Right lobe of liver (tissue), 6 donors: ENCODE measurements at regions not wholly inside any gene's neighbourhood (a gene's known extent, or its start where the extent isn't known, plus 50 kb on each side); places are given as distances from the start of the nearest gene placed in this dataset.

Source experiments
- ATAC-seq, 4 donors: fragments of 200-7000 bp; cut with Tn5 transposase; one replicate each; pipeline ENCODE4 v1.9.1; 2020; ENCODE audit warnings: mild to moderate bottlenecking in 4 of 4, moderate library complexity in 4 of 4
- DNase-seq, 3 donors: peaks; one replicate each; pipeline ENCODE4 v3.0.0-alpha.2; 2020
- H3K27ac ChIP-seq, 3 donors: fragments of 200-600 bp; one replicate each; pipeline ENCODE4 v1.8.0; 2022
- H3K27me3 ChIP-seq, 2 donors: fragments of 200-600 bp; one replicate each; pipeline ENCODE4 v1.8.0; 2022
- H3K36me3 ChIP-seq, 4 donors: fragments of 200-600 bp; sonication (generic) in 1 of 4; one replicate each; pipeline versions ENCODE4 v1.5.1 to v1.8.0; 2017 to 2022; ENCODE audit warnings: control low read depth in 1 of 4
- H3K4me1 ChIP-seq, 4 donors: fragments of 200-600 bp; sonication (generic) in 1 of 4; one replicate each; pipeline versions ENCODE4 v1.5.1 to v1.8.0; 2017 to 2022; ENCODE audit warnings: control low read depth in 1 of 4
- H3K4me3 ChIP-seq, 3 donors: fragments of 200-600 bp; one replicate each; pipeline ENCODE4 v1.8.0; 2022
- H3K9me3 ChIP-seq, 4 donors: fragments of 200-600 bp; sonication (generic) in 1 of 4; one replicate each; pipeline versions ENCODE4 v1.5.1 to v1.8.0; 2017 to 2022; ENCODE audit warnings: control low read depth in 1 of 4
- CTCF ChIP-seq, 4 donors: fragments of 200-600 bp in 3 of 4; fragments of 450-650 bp in 1 of 4; IDR thresholded peaks; one replicate each; pipeline versions ENCODE4 v1.5.1 to v1.8.0; 2016 to 2022; ENCODE audit warnings: antibody characterized with exemption in 4 of 4, mild to moderate bottlenecking in 2 of 4
- POLR2A ChIP-seq: fragments of 450-650 bp; IDR thresholded peaks from one replicate; pipeline ENCODE4 v1.6.1; 2017; ENCODE audit warnings: antibody characterized with exemption, mild to moderate bottlenecking
- WGBS: methylation state at CpG from one replicate; pipeline ENCODE4 v1.1.6; 2018; ENCODE audit warnings: low coverage, low lambda C conversion rate; ENCODE audit not compliant: insufficient coverage; ENCODE audit errors: missing lambda C conversion rate; 5-methylcytosine and 5-hydroxymethylcytosine counted together
- intact Hi-C, 2 donors: fragments of 100-400 bp; cut with DNase I; formaldehyde crosslinking; loops; one replicate each; pipeline versions ENCODE4 v1.11.2 to v1.14.1; 2022
- donor health status: DM: no; HTN: yes; CAD: no.
- donor health status: DM: no; HTN: no; CAD: no.
- donor health status: DM: no; HTN: no; CAD: no.
- donor health status: DM: no; HTN: yes; CAD: no.
- donor health status: DM: no; HTN: yes; CAD: no.

- no peaks in the 10 kb centered on the region for H3K27me3 ChIP-seq
- intact Hi-C loops = no loop called here
- H3K9me3 ChIP-seq = no peaks in the 10 kb centered on the region
- H3K27ac ChIP-seq = no peak overlapping the region
- DNase-seq (no peak), ATAC-seq (no peak)
- no peaks in the 10 kb centered on the region for H3K4me1 ChIP-seq
- WGBS = 74% methylated on average over 2 of the region's 2 CpGs
- no peak overlapping the region for H3K4me3 ChIP-seq
- no peak for TF ChIP-seq CTCF (IDR thresholded peaks at IDR 0.05)
- H3K36me3 ChIP-seq = no peaks in the 10 kb centered on the region
Measured at GRCh38 chr14:28577711-28578131, 188.9 kb upstream of the FOXG1 start.

- Histone ChIP-seq H3K9me3 (no peaks in the 10 kb centered on the region), H3K36me3 (no peaks in the 10 kb centered on the region), H3K4me3 (no peak overlapping the region), H3K4me1 (no peaks in the 10 kb centered on the region), H3K27ac (no peak overlapping the region), H3K27me3 (no peaks in the 10 kb centered on the region)
- intact Hi-C loops = no loop called here
- WGBS = 66% methylated on average over 2 of the region's 2 CpGs
- TF ChIP-seq POLR2A (no peak), CTCF (IDR thresholded peaks at IDR 0.05) (no peak)
- DNase-seq (no peak), ATAC-seq (no peak)
Measured at GRCh38 chr14:28584951-28585350, 181.6 kb upstream of the FOXG1 start.

GRCh38 chr14:28589792-28590191 is 176.8 kb upstream of the FOXG1 start:
- 21% methylated on average over 1 of the region's 1 CpG for WGBS
- Histone ChIP-seq H3K27me3 (no peaks in the 10 kb centered on the region), H3K36me3 (no peaks in the 10 kb centered on the region), H3K4me3 (no peak overlapping the region), H3K9me3 (no peaks in the 10 kb centered on the region), H3K4me1 (no peaks in the 10 kb centered on the region), H3K27ac (no peak overlapping the region)
- DNase-seq (no peak), ATAC-seq (no peak)
- intact Hi-C loops = no loop called here
- no peak for TF ChIP-seq POLR2A
- TF ChIP-seq CTCF (IDR thresholded peaks at IDR 0.05) = no peak

GRCh38 chr14:28596391-28596790 is 170.2 kb upstream of the FOXG1 start:
- intact Hi-C loops = no loop called here
- Histone ChIP-seq H3K9me3 (no peaks in the 10 kb centered on the region), H3K27ac (no peak overlapping the region), H3K27me3 (no peaks in the 10 kb centered on the region), H3K4me1 (no peaks in the 10 kb centered on the region), H3K4me3 (no peak overlapping the region), H3K36me3 (no peaks in the 10 kb centered on the region)
- ATAC-seq = no peak
- no peak for DNase-seq
- no peak for TF ChIP-seq POLR2A
- TF ChIP-seq CTCF (IDR thresholded peaks at IDR 0.05) = no peak

GRCh38 chr14:28599191-28599590 is 167.4 kb upstream of the FOXG1 start:
- Histone ChIP-seq H3K9me3 (no peaks in the 10 kb centered on the region), H3K4me1 (no peaks in the 10 kb centered on the region), H3K4me3 (no peak overlapping the region), H3K27me3 (no peaks in the 10 kb centered on the region), H3K27ac (no peak overlapping the region), H3K36me3 (no peaks in the 10 kb centered on the region)
- 40% methylated on average over 2 of the region's 2 CpGs for WGBS
- intact Hi-C loops = no loop called here
- no peak for DNase-seq
- no peak for TF ChIP-seq POLR2A
- no peak for TF ChIP-seq CTCF (IDR thresholded peaks at IDR 0.05)
- no peak for ATAC-seq
